Central memory CD8-positive, alpha-beta T cell (primary cell): ENCODE measurements at regions not wholly inside any gene's neighbourhood (a gene's known extent, or its start where the extent isn't known, plus 50 kb on each side); places are given as distances from the start of the nearest gene placed in this dataset.

Experiments
- ATAC-seq: fragments of 150-1000 bp; cut with Tn5 transposase; replicated peaks from 2 replicates; pipeline ENCODE4 v1.10.0; 2022; ENCODE audit warnings: mild to moderate bottlenecking, moderate FRiP score, moderate number of reproducible peaks; ENCODE audit not compliant: poor library complexity, severe bottlenecking; ENCODE audit errors: extremely low read depth
- DNase-seq, 2 donors: peaks; one replicate each; pipeline ENCODE4 v3.0.0; 2021; ENCODE audit warnings: low spot score in 2 of 2
- H3K27ac Mint-ChIP-seq: one replicate; pipeline ENCODE4 v1.8.0; 2022; ENCODE audit warnings: low read depth, mild to moderate bottlenecking, moderate library complexity, mixed read lengths
- H3K27me3 Mint-ChIP-seq: one replicate; pipeline ENCODE4 v1.8.0; 2022; ENCODE audit warnings: mixed read lengths
- H3K36me3 Mint-ChIP-seq: one replicate; pipeline ENCODE4 v1.8.0; 2022; ENCODE audit warnings: mild to moderate bottlenecking, moderate library complexity, mixed read lengths; ENCODE audit not compliant: insufficient read depth
- H3K4me1 Mint-ChIP-seq: one replicate; pipeline ENCODE4 v1.8.0; 2022; ENCODE audit warnings: mixed read lengths
- H3K4me3 Mint-ChIP-seq: one replicate; pipeline ENCODE4 v1.8.0; 2022; ENCODE audit warnings: mild to moderate bottlenecking, moderate library complexity, mixed read lengths
- H3K9me3 Mint-ChIP-seq: one replicate; pipeline ENCODE4 v1.8.0; 2022; ENCODE audit warnings: mixed read lengths

DNA sequence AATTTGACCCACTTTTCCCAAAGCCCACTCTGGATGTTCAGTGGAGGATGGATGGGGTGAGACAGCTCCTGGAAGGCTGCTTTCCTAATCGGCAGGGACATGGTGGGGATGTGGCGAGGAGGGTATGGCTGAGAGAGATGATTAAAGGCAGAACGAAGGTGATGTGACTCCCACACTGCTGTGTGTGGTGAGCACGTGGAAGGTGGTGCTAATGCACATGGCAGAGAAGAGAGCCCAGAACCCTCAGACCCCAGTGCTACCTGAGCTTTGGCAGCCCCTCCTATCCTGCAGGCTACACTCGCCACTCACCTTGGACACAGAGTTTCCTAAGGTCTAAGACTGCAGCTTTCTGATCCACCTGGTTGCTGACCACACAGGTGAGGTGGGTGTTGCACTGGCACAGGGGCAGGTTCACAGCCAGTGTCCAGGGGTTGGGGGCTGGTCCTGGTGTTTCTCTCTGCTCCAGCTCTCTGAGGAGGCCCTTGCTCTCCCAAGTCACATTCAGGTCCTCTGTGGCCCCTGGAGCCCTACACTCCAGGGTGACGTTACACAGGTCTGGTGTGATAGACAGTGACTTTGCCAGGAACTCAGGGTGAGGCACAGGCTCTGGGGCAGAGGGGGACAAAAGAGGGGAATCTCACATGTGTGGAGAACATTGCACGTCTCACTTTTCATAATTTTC, 151.4 kb upstream of the ETV3 start:
- no peak overlapping the region for H3K27ac Mint-ChIP-seq
- DNase-seq, result no peak
- H3K4me1 Mint-ChIP-seq, result no peaks in the 10 kb centered on the region
- peaks cover 78% of the 10 kb centered on the region for H3K27me3 Mint-ChIP-seq
- no peaks in the 10 kb centered on the region for H3K9me3 Mint-ChIP-seq
- ATAC-seq, result no peak
- H3K36me3 Mint-ChIP-seq, result no peaks in the 10 kb centered on the region
- no peak overlapping the region for H3K4me3 Mint-ChIP-seq

GRCh38 chr1:157288996-157289395, 150.8 kb upstream of the ETV3 start:
- DNase-seq (no peak), ATAC-seq (no peak)
- no peak overlapping the region for H3K27ac Mint-ChIP-seq
- H3K36me3 Mint-ChIP-seq, result no peaks in the 10 kb centered on the region
- no peaks in the 10 kb centered on the region for H3K4me1 Mint-ChIP-seq
- H3K4me3 Mint-ChIP-seq, result no peak overlapping the region
- H3K9me3 Mint-ChIP-seq, result no peaks in the 10 kb centered on the region
- H3K27me3 Mint-ChIP-seq, result peaks cover 81% of the 10 kb centered on the region

GRCh38 chr1:157288492-157288891, 150.3 kb upstream of the ETV3 start:
- ATAC-seq, result no peak

GRCh38 chr1:157288006-157288405, 149.8 kb upstream of the ETV3 start:
- Mint-ChIP-seq H3K36me3 (no peaks in the 10 kb centered on the region), H3K27ac (no peak overlapping the region), H3K27me3 (peaks cover 79% of the 10 kb centered on the region), H3K4me1 (no peaks in the 10 kb centered on the region), H3K4me3 (no peak overlapping the region), H3K9me3 (no peaks in the 10 kb centered on the region)
- no peak for DNase-seq
- ATAC-seq, result no peak

More at GRCh38 chr1:157288492-157288891, 150.3 kb upstream of the ETV3 start:
- peaks cover 79% of the 10 kb centered on the region for H3K27me3 Mint-ChIP-seq
- no peak for DNase-seq
- H3K4me1 Mint-ChIP-seq, result no peaks in the 10 kb centered on the region
- no peaks in the 10 kb centered on the region for H3K9me3 Mint-ChIP-seq
- no peak overlapping the region for H3K4me3 Mint-ChIP-seq
- no peaks in the 10 kb centered on the region for H3K36me3 Mint-ChIP-seq
- H3K27ac Mint-ChIP-seq, result no peak overlapping the region

GRCh38 chr1:157287462-157287861, 149.3 kb upstream of the ETV3 start:
- Mint-ChIP-seq H3K4me1 (no peaks in the 10 kb centered on the region), H3K27me3 (peaks cover 79% of the 10 kb centered on the region), H3K27ac (no peak overlapping the region), H3K36me3 (no peaks in the 10 kb centered on the region), H3K4me3 (no peak overlapping the region), H3K9me3 (no peaks in the 10 kb centered on the region)
- DNase-seq (no peak), ATAC-seq (no peak)

GRCh38 chr1:157286646-157287420, 148.6 kb upstream of the ETV3 start:
- H3K9me3 Mint-ChIP-seq, result no peaks in the 10 kb centered on the region
- H3K27ac Mint-ChIP-seq, result no peak overlapping the region
- DNase-seq (no peak), ATAC-seq (no peak)
- H3K27me3 Mint-ChIP-seq, result peaks cover 79% of the 10 kb centered on the region
- no peak overlapping the region for H3K4me3 Mint-ChIP-seq
- no peaks in the 10 kb centered on the region for H3K36me3 Mint-ChIP-seq
- H3K4me1 Mint-ChIP-seq, result no peaks in the 10 kb centered on the region

DNA sequence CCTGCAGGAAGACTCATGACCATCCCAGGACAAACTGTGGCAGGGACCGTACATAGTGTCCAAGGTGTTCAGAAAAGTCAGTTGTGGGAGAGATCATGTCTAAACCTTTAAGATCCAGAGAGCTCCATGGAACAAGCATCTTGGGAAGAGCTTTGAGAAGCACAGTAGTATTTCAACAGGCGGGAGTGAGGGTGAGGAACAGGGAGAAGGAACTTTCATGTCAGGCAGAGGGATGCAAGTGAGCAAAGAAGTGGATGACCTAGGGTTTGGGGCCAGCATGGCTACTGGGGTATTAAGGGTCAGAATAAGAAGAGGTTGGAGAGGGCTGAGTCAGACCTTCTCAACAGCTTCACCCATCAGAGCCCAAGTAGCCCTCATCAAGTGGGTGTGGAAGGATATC, 147.9 kb upstream of the ETV3 start:
- no peak overlapping the region for H3K27ac Mint-ChIP-seq
- no peaks in the 10 kb centered on the region for H3K4me1 Mint-ChIP-seq
- H3K36me3 Mint-ChIP-seq, result no peaks in the 10 kb centered on the region
- no peaks in the 10 kb centered on the region for H3K9me3 Mint-ChIP-seq
- ATAC-seq (no peak), DNase-seq (no peak)
- peaks cover 84% of the 10 kb centered on the region for H3K27me3 Mint-ChIP-seq
- H3K4me3 Mint-ChIP-seq, result no peak overlapping the region

- DNase-seq (no peak), ATAC-seq (no peak)
- Mint-ChIP-seq H3K27me3 (peaks cover 78% of the 10 kb centered on the region), H3K36me3 (no peaks in the 10 kb centered on the region), H3K27ac (no peak overlapping the region), H3K4me1 (no peaks in the 10 kb centered on the region), H3K4me3 (no peak overlapping the region), H3K9me3 (no peaks in the 10 kb centered on the region)
Observed at GRCh38 chr1:157284451-157284850, 146.3 kb upstream of the ETV3 start.

DNA sequence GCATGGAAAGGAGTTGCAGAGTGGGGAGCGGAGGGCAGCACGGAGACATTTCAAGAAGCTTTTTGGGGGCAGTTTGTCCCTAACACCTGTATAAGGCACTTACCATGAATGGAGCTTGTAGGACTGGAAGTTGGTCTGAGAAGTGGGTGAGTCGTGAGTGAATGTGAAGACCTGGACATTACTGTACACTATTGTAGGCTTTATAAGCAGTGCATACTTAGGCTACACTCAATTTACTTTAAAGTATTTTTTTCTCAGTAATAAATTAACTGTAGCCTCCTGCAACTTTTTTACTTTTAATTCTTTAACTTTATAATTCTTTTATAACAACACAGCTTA, 141.6 kb upstream of the ETV3 start:
- no peak for ATAC-seq
- no peaks in the 10 kb centered on the region for H3K36me3 Mint-ChIP-seq
- H3K4me3 Mint-ChIP-seq, result no peak overlapping the region
- no peak overlapping the region for H3K27ac Mint-ChIP-seq
- DNase-seq, result no peak
- peaks cover 37% of the 10 kb centered on the region for H3K27me3 Mint-ChIP-seq
- no peaks in the 10 kb centered on the region for H3K4me1 Mint-ChIP-seq
- H3K9me3 Mint-ChIP-seq, result no peaks in the 10 kb centered on the region

GRCh38 chr1:157279138-157279801, 141.1 kb upstream of the ETV3 start:
- ATAC-seq, result no peak
- H3K9me3 Mint-ChIP-seq, result no peaks in the 10 kb centered on the region
- H3K4me3 Mint-ChIP-seq, result no peak overlapping the region
- DNase-seq, result no peak
- H3K27me3 Mint-ChIP-seq, result peaks cover 34% of the 10 kb centered on the region
- no peaks in the 10 kb centered on the region for H3K4me1 Mint-ChIP-seq
- no peak overlapping the region for H3K27ac Mint-ChIP-seq
- no peaks in the 10 kb centered on the region for H3K36me3 Mint-ChIP-seq

DNA sequence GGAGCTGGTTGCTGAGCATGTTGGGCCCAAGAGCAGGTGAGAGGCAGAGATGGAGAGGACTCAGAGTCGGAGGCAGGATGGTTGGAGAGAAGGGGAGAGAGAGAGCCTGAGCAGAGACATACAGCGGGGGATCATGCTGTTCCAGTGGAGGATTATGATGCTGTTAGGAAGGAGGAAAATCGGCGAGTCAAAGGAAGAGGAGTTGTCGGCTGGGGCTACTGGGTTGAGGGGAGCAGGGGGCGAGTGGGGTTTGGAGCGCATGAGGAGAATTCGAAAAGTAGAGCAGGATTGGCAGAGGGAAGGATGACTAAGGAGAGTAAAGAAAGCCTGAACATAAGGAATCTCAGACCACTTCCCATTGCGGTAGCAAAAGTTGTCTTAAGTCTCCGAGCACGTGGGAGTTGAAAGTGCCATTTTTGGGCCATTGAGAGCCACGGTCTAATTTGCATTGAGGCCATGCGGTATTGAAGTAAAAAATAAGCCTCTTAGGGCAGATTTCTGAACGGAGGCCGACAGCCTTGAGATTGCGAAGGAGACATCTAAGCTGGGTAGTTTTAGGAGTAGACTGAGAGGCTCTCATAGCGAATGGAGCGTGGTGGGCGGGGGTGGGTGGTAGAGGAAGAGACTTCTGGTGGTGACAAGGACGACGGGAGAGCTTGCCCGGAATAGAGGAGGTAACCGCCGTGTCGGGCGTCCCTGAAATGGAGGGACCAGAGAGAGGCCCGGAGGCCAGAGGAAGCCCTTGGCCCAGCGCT, 140.4 kb upstream of the ETV3 start:
- Mint-ChIP-seq H3K4me3 (no peak overlapping the region), H3K4me1 (no peaks in the 10 kb centered on the region), H3K27me3 (peaks cover 28% of the 10 kb centered on the region), H3K36me3 (no peaks in the 10 kb centered on the region), H3K27ac (no peak overlapping the region), H3K9me3 (no peaks in the 10 kb centered on the region)
- no peak for DNase-seq
- ATAC-seq, result no peak

GRCh38 chr1:157277913-157278312, 139.7 kb upstream of the ETV3 start:
- ATAC-seq, result no peak
- no peaks in the 10 kb centered on the region for H3K9me3 Mint-ChIP-seq

More at GRCh38 chr1:157277913-157278312, 139.7 kb upstream of the ETV3 start:
- Mint-ChIP-seq H3K4me1 (no peaks in the 10 kb centered on the region), H3K27ac (no peak overlapping the region), H3K4me3 (no peak overlapping the region), H3K27me3 (peaks cover 22% of the 10 kb centered on the region), H3K36me3 (no peaks in the 10 kb centered on the region)
- DNase-seq, result no peak
